ENCODE measurements at regions not wholly inside any gene's neighbourhood (a gene's known extent, or its start where the extent isn't known, plus 50 kb on each side); places are given as distances from the start of the nearest gene placed in this dataset.

DNA sequence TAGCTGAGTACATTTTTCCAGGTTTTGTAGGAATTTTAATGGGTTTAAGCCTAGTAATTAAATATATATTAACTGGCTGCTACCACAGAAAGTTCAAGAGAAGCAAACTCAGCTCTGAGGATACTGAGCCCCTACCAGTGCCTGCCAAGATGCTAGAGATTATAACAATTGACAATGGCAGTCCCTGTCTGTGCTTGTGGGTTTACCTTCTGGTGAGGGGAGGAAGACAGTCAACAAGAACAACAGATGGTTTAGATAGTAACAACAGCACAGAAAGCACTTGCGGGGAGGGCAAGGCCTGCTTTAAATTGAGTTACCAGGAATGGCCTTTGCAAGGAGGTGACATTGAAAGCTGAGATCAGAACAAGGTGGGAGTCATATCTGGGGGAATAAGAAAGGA is 56.6 kb upstream of the ARHGEF3 start:
- TF ChIP-seq CTCF (IDR thresholded peaks at IDR 0.05 in 2 of 3, conservative IDR thresholded peaks at IDR 0.05 in 1 of 3; ENCODE audit: borderline replicate concordance in 1 of 3, insufficient read depth in 1 of 3, low read depth in 2 of 3, low read length in 2 of 3) (no peak), CBX3 (IDR thresholded peaks at IDR 0.05; ENCODE audit: low read depth) (no peak), POLR2AphosphoS5 (IDR thresholded peaks at IDR 0.05; ENCODE audit: low read depth, low read length) (no peak), JUND (IDR thresholded peaks at IDR 0.05) (no peak), EZH2phosphoT487 (IDR thresholded peaks at IDR 0.05; ENCODE audit: borderline replicate concordance) (no peak), POLR2A (IDR thresholded peaks at IDR 0.05; ENCODE audit: borderline replicate concordance, extremely low read depth, insufficient read depth, insufficient read length) (no peak), CEBPB (IDR thresholded peaks at IDR 0.05; ENCODE audit: low read depth) (no peak), RAD21 (IDR thresholded peaks at IDR 0.05; ENCODE audit: low read depth) (no peak), EZH2 (IDR thresholded peaks at IDR 0.05) (no peak), EGR1 (IDR thresholded peaks at IDR 0.05; ENCODE audit: low read depth) (no peak), YY1 (IDR thresholded peaks at IDR 0.05; ENCODE audit: extremely low read depth, insufficient replicate concordance, low read depth, low read length) (no peak)
- TF ChIP-seq, protein P1, sequence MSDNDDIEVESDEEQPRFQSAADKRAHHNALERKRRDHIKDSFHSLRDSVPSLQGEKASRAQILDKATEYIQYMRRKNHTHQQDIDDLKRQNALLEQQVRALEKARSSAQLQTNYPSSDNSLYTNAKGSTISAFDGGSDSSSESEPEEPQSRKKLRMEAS (IDR thresholded peaks at IDR 0.05) = no peak

Data from HCT116 (cell line).